ENCODE measurements at regions not wholly inside any gene's neighbourhood (a gene's known extent, or its start where the extent isn't known, plus 50 kb on each side); places are given as distances from the start of the nearest gene placed in this dataset.
"Not testable (repeated sequence)": the region's sequence is repeated elsewhere in the genome, so short reads cannot be mapped to it uniquely, and the experiment has no call there.

- no peaks in the 10 kb centered on the region for H3K4me1 Mint-ChIP-seq (ENCODE audit: low read depth)
- H3K4me3 Mint-ChIP-seq = no peak overlapping the region
- no peaks in the 10 kb centered on the region for H3K27me3 Mint-ChIP-seq (ENCODE audit: low read depth)
- DNase-seq (ENCODE audit: low spot score) = no peak
- H3K9me3 Mint-ChIP-seq = no peaks in the 10 kb centered on the region
- no peaks in the 10 kb centered on the region for H3K36me3 Mint-ChIP-seq (ENCODE audit: low read depth)
- no peak overlapping the region for H3K27ac Mint-ChIP-seq
Observed at GRCh38 chr5:163261647-163262269, 175.6 kb upstream of the CCNG1 start.

GRCh38 chr5:163266249-163266648, 171.1 kb upstream of the CCNG1 start:
- not testable (repeated sequence) for H3K36me3 Mint-ChIP-seq (ENCODE audit: low read depth); H3K9me3 Mint-ChIP-seq; H3K27ac Mint-ChIP-seq; H3K4me3 Mint-ChIP-seq; DNase-seq (ENCODE audit: low spot score); H3K27me3 Mint-ChIP-seq (ENCODE audit: low read depth); H3K4me1 Mint-ChIP-seq (ENCODE audit: low read depth)

GRCh38 chr5:163269624-163270023, 167.8 kb upstream of the CCNG1 start:
- no peak overlapping the region for H3K27ac Mint-ChIP-seq
- H3K9me3 Mint-ChIP-seq = no peaks in the 10 kb centered on the region
- DNase-seq (ENCODE audit: low spot score) = no peak
- no peaks in the 10 kb centered on the region for H3K36me3 Mint-ChIP-seq (ENCODE audit: low read depth)
- no peaks in the 10 kb centered on the region for H3K4me1 Mint-ChIP-seq (ENCODE audit: low read depth)
- H3K27me3 Mint-ChIP-seq (ENCODE audit: low read depth) = no peaks in the 10 kb centered on the region
- no peak overlapping the region for H3K4me3 Mint-ChIP-seq

GRCh38 chr5:163276466-163276865, 160.9 kb upstream of the CCNG1 start:
- Mint-ChIP-seq H3K4me3 (no peak overlapping the region), H3K27me3 (ENCODE audit: low read depth) (no peaks in the 10 kb centered on the region), H3K4me1 (ENCODE audit: low read depth) (no peaks in the 10 kb centered on the region), H3K27ac (no peak overlapping the region), H3K36me3 (ENCODE audit: low read depth) (no peaks in the 10 kb centered on the region), H3K9me3 (no peaks in the 10 kb centered on the region)
- no peak for DNase-seq (ENCODE audit: low spot score)

GRCh38 chr5:163280897-163281296, 156.5 kb upstream of the CCNG1 start:
- not testable (repeated sequence) for H3K9me3 Mint-ChIP-seq; H3K4me3 Mint-ChIP-seq; DNase-seq (ENCODE audit: low spot score); H3K4me1 Mint-ChIP-seq (ENCODE audit: low read depth); H3K36me3 Mint-ChIP-seq (ENCODE audit: low read depth); H3K27me3 Mint-ChIP-seq (ENCODE audit: low read depth); H3K27ac Mint-ChIP-seq

- no peaks in the 10 kb centered on the region for H3K36me3 Mint-ChIP-seq (ENCODE audit: low read depth)
- no peak for DNase-seq (ENCODE audit: low spot score)
- no peaks in the 10 kb centered on the region for H3K9me3 Mint-ChIP-seq
Observed at GRCh38 chr5:163281512-163281911, 155.9 kb upstream of the CCNG1 start.

GRCh38 chr5:163293836-163294235, 143.6 kb upstream of the CCNG1 start:
- DNase-seq (ENCODE audit: low spot score) = no peak
- Mint-ChIP-seq H3K4me1 (ENCODE audit: low read depth) (no peaks in the 10 kb centered on the region), H3K27me3 (ENCODE audit: low read depth) (peaks cover 7% of the 10 kb centered on the region), H3K9me3 (no peaks in the 10 kb centered on the region), H3K4me3 (no peak overlapping the region), H3K27ac (no peak overlapping the region), H3K36me3 (ENCODE audit: low read depth) (no peaks in the 10 kb centered on the region)

More at GRCh38 chr5:163281512-163281911, 155.9 kb upstream of the CCNG1 start:
- Mint-ChIP-seq H3K4me3 (no peak overlapping the region), H3K4me1 (ENCODE audit: low read depth) (no peaks in the 10 kb centered on the region), H3K27ac (no peak overlapping the region), H3K27me3 (ENCODE audit: low read depth) (no peaks in the 10 kb centered on the region)

- no peaks in the 10 kb centered on the region for H3K9me3 Mint-ChIP-seq
- no peak for DNase-seq (ENCODE audit: low spot score)
- peaks cover 2% of the 10 kb centered on the region for H3K4me1 Mint-ChIP-seq (ENCODE audit: low read depth)
- H3K36me3 Mint-ChIP-seq (ENCODE audit: low read depth) = no peaks in the 10 kb centered on the region
- peaks cover 24% of the 10 kb centered on the region for H3K27me3 Mint-ChIP-seq (ENCODE audit: low read depth)
- no peak overlapping the region for H3K27ac Mint-ChIP-seq
- no peak overlapping the region for H3K4me3 Mint-ChIP-seq
Observed at GRCh38 chr5:163303718-163304117, 133.7 kb upstream of the CCNG1 start.

GRCh38 chr5:163305655-163306054, 131.7 kb upstream of the CCNG1 start:
- Mint-ChIP-seq H3K9me3 (no peaks in the 10 kb centered on the region), H3K4me3 (no peak overlapping the region), H3K4me1 (ENCODE audit: low read depth) (peaks cover 11% of the 10 kb centered on the region), H3K36me3 (ENCODE audit: low read depth) (no peaks in the 10 kb centered on the region), H3K27me3 (ENCODE audit: low read depth) (peaks cover 16% of the 10 kb centered on the region), H3K27ac (no peak overlapping the region)
- no peak for DNase-seq (ENCODE audit: low spot score)

GRCh38 chr5:163306421-163306820, 131.0 kb upstream of the CCNG1 start:
- peaks cover 19% of the 10 kb centered on the region for H3K4me1 Mint-ChIP-seq (ENCODE audit: low read depth)
- no peak for DNase-seq (ENCODE audit: low spot score)
- no peak overlapping the region for H3K27ac Mint-ChIP-seq
- H3K27me3 Mint-ChIP-seq (ENCODE audit: low read depth) = peaks cover 16% of the 10 kb centered on the region
- no peak overlapping the region for H3K4me3 Mint-ChIP-seq
- H3K36me3 Mint-ChIP-seq (ENCODE audit: low read depth) = no peaks in the 10 kb centered on the region
- no peaks in the 10 kb centered on the region for H3K9me3 Mint-ChIP-seq

- no peak for DNase-seq (ENCODE audit: low spot score)
- Mint-ChIP-seq H3K4me1 (ENCODE audit: low read depth) (peaks cover 28% of the 10 kb centered on the region), H3K36me3 (ENCODE audit: low read depth) (peaks cover 17% of the 10 kb centered on the region), H3K4me3 (no peak overlapping the region), H3K27ac (peak overlapping the region; percentile 27), H3K27me3 (ENCODE audit: low read depth) (no peaks in the 10 kb centered on the region), H3K9me3 (peaks cover 29% of the 10 kb centered on the region)
Observed at GRCh38 chr5:163309914-163310313, 127.5 kb upstream of the CCNG1 start.

- DNase-seq (ENCODE audit: low spot score) = no peak
- H3K9me3 Mint-ChIP-seq = peaks cover 33% of the 10 kb centered on the region
- peak overlapping the region; percentile 35 for H3K4me3 Mint-ChIP-seq
- peak overlapping the region; percentile 85 for H3K27ac Mint-ChIP-seq
- H3K4me1 Mint-ChIP-seq (ENCODE audit: low read depth) = peaks cover 28% of the 10 kb centered on the region
- H3K27me3 Mint-ChIP-seq (ENCODE audit: low read depth) = no peaks in the 10 kb centered on the region
- H3K36me3 Mint-ChIP-seq (ENCODE audit: low read depth) = peaks cover 17% of the 10 kb centered on the region
Observed at GRCh38 chr5:163310997-163311396, 126.4 kb upstream of the CCNG1 start.

- H3K4me3 Mint-ChIP-seq = no peak overlapping the region
Observed at GRCh38 chr5:163312598-163312997, 124.8 kb upstream of the CCNG1 start.

GRCh38 chr5:163313049-163313448, 124.3 kb upstream of the CCNG1 start:
- H3K27me3 Mint-ChIP-seq (ENCODE audit: low read depth); H3K27ac Mint-ChIP-seq; H3K4me3 Mint-ChIP-seq; DNase-seq (ENCODE audit: low spot score): not testable (repeated sequence)
- peaks cover 28% of the 10 kb centered on the region for H3K4me1 Mint-ChIP-seq (ENCODE audit: low read depth)
- H3K9me3 Mint-ChIP-seq = peaks cover 33% of the 10 kb centered on the region
- peaks cover 17% of the 10 kb centered on the region for H3K36me3 Mint-ChIP-seq (ENCODE audit: low read depth)

More at GRCh38 chr5:163312598-163312997, 124.8 kb upstream of the CCNG1 start:
- peaks cover 33% of the 10 kb centered on the region for H3K9me3 Mint-ChIP-seq
- H3K4me1 Mint-ChIP-seq (ENCODE audit: low read depth) = peaks cover 28% of the 10 kb centered on the region
- no peak for DNase-seq (ENCODE audit: low spot score)
- H3K27ac Mint-ChIP-seq = peak overlapping the region; percentile 50
- H3K36me3 Mint-ChIP-seq (ENCODE audit: low read depth) = peaks cover 17% of the 10 kb centered on the region
- no peaks in the 10 kb centered on the region for H3K27me3 Mint-ChIP-seq (ENCODE audit: low read depth)

GRCh38 chr5:163316374-163316773, 121.0 kb upstream of the CCNG1 start:
- not testable (repeated sequence) for H3K4me1 Mint-ChIP-seq (ENCODE audit: low read depth); H3K27ac Mint-ChIP-seq; H3K27me3 Mint-ChIP-seq (ENCODE audit: low read depth); DNase-seq (ENCODE audit: low spot score); H3K4me3 Mint-ChIP-seq
- Mint-ChIP-seq H3K9me3 (peaks cover 33% of the 10 kb centered on the region), H3K36me3 (ENCODE audit: low read depth) (peaks cover 17% of the 10 kb centered on the region)

All from T-helper 2 cell treated with Interferon-gamma antibody and Interleukin-4, amounts not matched to agents 5 μg/mL and 100 μg/mL, for 36 hours (primary cell).